ENCODE measurements at regions not wholly inside any gene's neighbourhood (a gene's known extent, or its start where the extent isn't known, plus 50 kb on each side); places are given as distances from the start of the nearest gene placed in this dataset.

DNA sequence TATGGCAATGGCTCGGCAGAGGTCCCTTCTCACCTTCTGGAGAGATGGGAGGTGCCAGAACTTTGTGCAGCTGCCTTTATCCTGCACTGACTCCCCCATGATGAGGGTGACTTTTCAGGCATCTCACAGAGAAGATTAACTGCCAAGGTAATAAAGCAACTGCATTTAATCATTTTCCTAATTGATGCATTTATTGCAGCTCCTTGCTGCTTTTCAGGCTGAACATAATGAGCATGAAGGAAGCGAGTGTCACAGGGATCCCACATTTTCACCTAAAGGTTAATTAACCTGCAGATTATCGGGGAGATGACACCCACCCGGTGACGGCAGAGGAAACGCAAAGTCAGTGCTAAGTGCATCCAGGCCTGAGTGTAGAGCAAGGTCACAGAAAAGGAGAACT is 154.3 kb downstream of the ICE1 start:
- TF ChIP-seq, protein P1, sequence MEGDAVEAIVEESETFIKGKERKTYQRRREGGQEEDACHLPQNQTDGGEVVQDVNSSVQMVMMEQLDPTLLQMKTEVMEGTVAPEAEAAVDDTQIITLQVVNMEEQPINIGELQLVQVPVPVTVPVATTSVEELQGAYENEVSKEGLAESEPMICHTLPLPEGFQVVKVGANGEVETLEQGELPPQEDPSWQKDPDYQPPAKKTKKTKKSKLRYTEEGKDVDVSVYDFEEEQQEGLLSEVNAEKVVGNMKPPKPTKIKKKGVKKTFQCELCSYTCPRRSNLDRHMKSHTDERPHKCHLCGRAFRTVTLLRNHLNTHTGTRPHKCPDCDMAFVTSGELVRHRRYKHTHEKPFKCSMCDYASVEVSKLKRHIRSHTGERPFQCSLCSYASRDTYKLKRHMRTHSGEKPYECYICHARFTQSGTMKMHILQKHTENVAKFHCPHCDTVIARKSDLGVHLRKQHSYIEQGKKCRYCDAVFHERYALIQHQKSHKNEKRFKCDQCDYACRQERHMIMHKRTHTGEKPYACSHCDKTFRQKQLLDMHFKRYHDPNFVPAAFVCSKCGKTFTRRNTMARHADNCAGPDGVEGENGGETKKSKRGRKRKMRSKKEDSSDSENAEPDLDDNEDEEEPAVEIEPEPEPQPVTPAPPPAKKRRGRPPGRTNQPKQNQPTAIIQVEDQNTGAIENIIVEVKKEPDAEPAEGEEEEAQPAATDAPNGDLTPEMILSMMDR (IDR thresholded peaks at IDR 0.05; ENCODE audit: insufficient read depth, low read length): no peak
- TF ChIP-seq, protein P2, sequence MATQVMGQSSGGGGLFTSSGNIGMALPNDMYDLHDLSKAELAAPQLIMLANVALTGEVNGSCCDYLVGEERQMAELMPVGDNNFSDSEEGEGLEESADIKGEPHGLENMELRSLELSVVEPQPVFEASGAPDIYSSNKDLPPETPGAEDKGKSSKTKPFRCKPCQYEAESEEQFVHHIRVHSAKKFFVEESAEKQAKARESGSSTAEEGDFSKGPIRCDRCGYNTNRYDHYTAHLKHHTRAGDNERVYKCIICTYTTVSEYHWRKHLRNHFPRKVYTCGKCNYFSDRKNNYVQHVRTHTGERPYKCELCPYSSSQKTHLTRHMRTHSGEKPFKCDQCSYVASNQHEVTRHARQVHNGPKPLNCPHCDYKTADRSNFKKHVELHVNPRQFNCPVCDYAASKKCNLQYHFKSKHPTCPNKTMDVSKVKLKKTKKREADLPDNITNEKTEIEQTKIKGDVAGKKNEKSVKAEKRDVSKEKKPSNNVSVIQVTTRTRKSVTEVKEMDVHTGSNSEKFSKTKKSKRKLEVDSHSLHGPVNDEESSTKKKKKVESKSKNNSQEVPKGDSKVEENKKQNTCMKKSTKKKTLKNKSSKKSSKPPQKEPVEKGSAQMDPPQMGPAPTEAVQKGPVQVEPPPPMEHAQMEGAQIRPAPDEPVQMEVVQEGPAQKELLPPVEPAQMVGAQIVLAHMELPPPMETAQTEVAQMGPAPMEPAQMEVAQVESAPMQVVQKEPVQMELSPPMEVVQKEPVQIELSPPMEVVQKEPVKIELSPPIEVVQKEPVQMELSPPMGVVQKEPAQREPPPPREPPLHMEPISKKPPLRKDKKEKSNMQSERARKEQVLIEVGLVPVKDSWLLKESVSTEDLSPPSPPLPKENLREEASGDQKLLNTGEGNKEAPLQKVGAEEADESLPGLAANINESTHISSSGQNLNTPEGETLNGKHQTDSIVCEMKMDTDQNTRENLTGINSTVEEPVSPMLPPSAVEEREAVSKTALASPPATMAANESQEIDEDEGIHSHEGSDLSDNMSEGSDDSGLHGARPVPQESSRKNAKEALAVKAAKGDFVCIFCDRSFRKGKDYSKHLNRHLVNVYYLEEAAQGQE (IDR thresholded peaks at IDR 0.05; ENCODE audit: insufficient replicate concordance, low read depth): no peak
- TF ChIP-seq POLR2AphosphoS5 (IDR thresholded peaks at IDR 0.05; ENCODE audit: low read depth) (no peak), GABPA (IDR thresholded peaks at IDR 0.05; ENCODE audit: low read depth) (no peak), SPI1 (IDR thresholded peaks at IDR 0.05; ENCODE audit: borderline replicate concordance, low read depth) (no peak)

Data from HL-60 (cell line).